HCT116 (cell line): ENCODE measurements at regions not wholly inside any gene's neighbourhood (a gene's known extent, or its start where the extent isn't known, plus 50 kb on each side); places are given as distances from the start of the nearest gene placed in this dataset.

Experiments
- ATAC-seq: fragments of 200-7000 bp; cut with Tn5 transposase; 2 replicates; pipeline ENCODE4 v1.9.1; 2020; ENCODE audit warnings: mild to moderate bottlenecking, moderate library complexity
- BruUV-seq: library from RNA; stranded (reverse); fragments of 400-500 nt; replicated peaks from 2 replicates; lab custom pipeline; 2021; lab: Mats Ljungman, UMichigan
- CTCF ChIA-PET: fragments of 300-600 bp; sonication (Branson Sonifier 250); formaldehyde crosslinking; loops from one replicate; lab custom pipeline; 2021; ENCODE audit warnings: antibody characterized with exemption; lab: Charles Lee
- POLR2A ChIA-PET: fragments of 300-600, 350-600 bp; sonication (Branson Sonifier 250); formaldehyde crosslinking; loops from one replicate; lab custom pipeline; 2021; ENCODE audit warnings: antibody characterized with exemption; lab: Charles Lee
- RAD21 ChIA-PET, 2 experiments: fragments of 300-600 bp; sonication (Branson Sonifier 250); formaldehyde crosslinking; loops; one replicate each; lab custom pipeline; 2023; ENCODE audit warnings: low total read pairs in 2 of 2; ENCODE audit not compliant: uncharacterized antibody in 2 of 2, unreplicated experiment in 2 of 2, low non-redundant PET in 1 of 2; lab: Charles Lee
- DNase-seq: peaks from one replicate; pipeline ENCODE4 v3.0.0-alpha.2; 2010; ENCODE audit warnings: low read depth, low spot score
- H2AFZ ChIP-seq: fragments of 200-600 bp; shearing (Covaris generic), sonication (generic); 2 replicates; pipeline ENCODE4 v1.6.1; 2017; ENCODE audit warnings: low read depth, mixed run types, mixed read lengths, antibody characterized with exemption, low read length; ENCODE audit not compliant: poor library complexity, severe bottlenecking
- H3K27ac ChIP-seq: 2 replicates; pipeline ENCODE4 v1.5.1; 2012; ENCODE audit warnings: low read depth, low read length
- H3K27me3 ChIP-seq: fragments of 200-600 bp; sonication (generic); 2 replicates; pipeline ENCODE4 v1.6.1; 2016; ENCODE audit warnings: mixed run types, low read length, mixed read lengths; ENCODE audit not compliant: insufficient read depth
- H3K36me3 ChIP-seq, 2 experiments: fragments of 200-500 bp in 1 of 2; fragments of 200-600 bp in 1 of 2; sonication (Bioruptor generic) in 1 of 2; sonication (generic) in 1 of 2; 2 replicates each; pipeline versions ENCODE4 v1.5.1 to v1.6.1; 2014 to 2016; ENCODE audit warnings: low read length in 2 of 2, inconsistent platforms in 1 of 2, mixed read lengths in 1 of 2, mixed run types in 1 of 2; ENCODE audit not compliant: insufficient read depth in 2 of 2, control insufficient read depth in 1 of 2
- H3K4me1 ChIP-seq, 2 experiments: fragments of 200-600 bp in 1 of 2; sonication (generic) in 1 of 2; 2 replicates each; pipeline versions ENCODE4 v1.5.1 to v1.6.1; 2012 to 2017; ENCODE audit warnings: low read length in 2 of 2, inconsistent platforms in 1 of 2, mild to moderate bottlenecking in 1 of 2, mixed read lengths in 1 of 2, mixed run types in 1 of 2, moderate library complexity in 1 of 2; ENCODE audit not compliant: insufficient read depth in 2 of 2, control insufficient read depth in 1 of 2
- H3K4me2 ChIP-seq: fragments of 200-600 bp; sonication (generic); 2 replicates; pipeline ENCODE4 v1.6.1; 2017; ENCODE audit warnings: mixed run types, low read length, mixed read lengths
- H3K4me3 ChIP-seq, 2 experiments: fragments of 200-600 bp in 1 of 2; sonication (generic) in 1 of 2; replicated peaks in 1 of 2; 2 replicates each; pipeline ENCODE4 v1.5.1; 2011 to 2016; ENCODE audit warnings: low read length in 2 of 2, control low read depth in 1 of 2, low read depth in 1 of 2, mild to moderate bottlenecking in 1 of 2, mixed read lengths in 1 of 2, mixed run types in 1 of 2
- H3K79me2 ChIP-seq: fragments of 200-600 bp; sonication (generic); 2 replicates; pipeline ENCODE4 v1.6.1; 2017; ENCODE audit warnings: mild to moderate bottlenecking, mixed run types, low read length, moderate library complexity, mixed read lengths; ENCODE audit not compliant: insufficient read depth
- H3K9ac ChIP-seq: fragments of 200-600 bp; sonication (generic); 2 replicates; pipeline ENCODE4 v1.6.1; 2016; ENCODE audit warnings: low read length, mixed read lengths
- H3K9me2 ChIP-seq: fragments of 200-600 bp; sonication (generic), shearing (Covaris generic); 2 replicates; pipeline ENCODE4 v1.6.1; 2017; ENCODE audit warnings: mixed run types, mild to moderate bottlenecking, moderate library complexity; ENCODE audit not compliant: insufficient read depth
- H3K9me3 ChIP-seq, 2 experiments: fragments of 200-500 bp in 1 of 2; fragments of 200-600 bp in 1 of 2; sonication (Bioruptor generic) in 1 of 2; sonication (generic) in 1 of 2; 2 replicates each; pipeline ENCODE4 v1.6.1; 2014 to 2017; ENCODE audit warnings: low read length in 2 of 2, mixed read lengths in 2 of 2, inconsistent platforms in 1 of 2, low read depth in 1 of 2, mild to moderate bottlenecking in 1 of 2, mixed run types in 1 of 2, moderate library complexity in 1 of 2; ENCODE audit not compliant: control insufficient read depth in 1 of 2, insufficient read depth in 1 of 2
- H4K20me1 ChIP-seq: fragments of 200-600 bp; sonication (generic), shearing (Covaris generic); 2 replicates; pipeline ENCODE4 v1.6.1; 2017; ENCODE audit warnings: mixed run types, mild to moderate bottlenecking, moderate library complexity; ENCODE audit not compliant: insufficient read depth
- CBX3 ChIP-seq: IDR thresholded peaks from 2 replicates; pipeline ENCODE4 v1.6.1; 2012; ENCODE audit warnings: low read depth
- CEBPB ChIP-seq: IDR thresholded peaks from 2 replicates; pipeline ENCODE4 v1.6.1; 2012; ENCODE audit warnings: low read depth
- EGR1 ChIP-seq: IDR thresholded peaks from 2 replicates; pipeline ENCODE4 v1.6.1; 2012; ENCODE audit warnings: low read depth
- ELF1 ChIP-seq: IDR thresholded peaks from 2 replicates; pipeline ENCODE4 v1.6.1; 2012; ENCODE audit warnings: low read depth, borderline replicate concordance
- EZH2phosphoT487 ChIP-seq: fragments of 200-600 bp; IDR thresholded peaks from 2 replicates; pipeline ENCODE4 v1.6.1; 2018; ENCODE audit warnings: antibody characterized with exemption, borderline replicate concordance
- POLR2AphosphoS5 ChIP-seq: IDR thresholded peaks from 2 replicates; pipeline ENCODE4 v1.6.1; 2011; ENCODE audit warnings: mild to moderate bottlenecking, low read depth, low read length, moderate library complexity
- RAD21 ChIP-seq: IDR thresholded peaks from 2 replicates; pipeline ENCODE4 v1.6.1; 2012; ENCODE audit warnings: low read depth, mild to moderate bottlenecking
- REST ChIP-seq: IDR thresholded peaks from 2 replicates; pipeline ENCODE4 v1.6.1; 2012; ENCODE audit warnings: low read depth
- SP1 ChIP-seq: IDR thresholded peaks from 2 replicates; pipeline ENCODE4 v1.6.1; 2012; ENCODE audit warnings: low read depth
- SRF ChIP-seq: IDR thresholded peaks from 2 replicates; pipeline ENCODE4 v1.6.1; 2012; ENCODE audit warnings: low read depth
- YY1 ChIP-seq: IDR thresholded peaks from 2 replicates; pipeline ENCODE4 v1.6.1; 2011; ENCODE audit warnings: low read length, low read depth, moderate library complexity, mild to moderate bottlenecking; ENCODE audit not compliant: insufficient replicate concordance; ENCODE audit errors: extremely low read depth
- ZNF274 ChIP-seq: fragments of 200-500 bp; sonication (Bioruptor generic); IDR thresholded peaks from 2 replicates; pipeline ENCODE4 v1.6.1; 2014; ENCODE audit warnings: mild to moderate bottlenecking, low read depth, low read length, inconsistent platforms
- intact Hi-C: fragments of 100-400 bp; cut with micrococcal nuclease; formaldehyde crosslinking; loops from 2 replicates; pipeline ENCODE4 v1.10.0; 2022
- TF ChIP-seq, protein P1 (sequence below): IDR thresholded peaks from 2 replicates; pipeline ENCODE4 v1.6.1; 2012
- TF ChIP-seq, protein P2 (sequence below): IDR thresholded peaks from 2 replicates; pipeline ENCODE4 v1.6.1; 2012

DNA sequence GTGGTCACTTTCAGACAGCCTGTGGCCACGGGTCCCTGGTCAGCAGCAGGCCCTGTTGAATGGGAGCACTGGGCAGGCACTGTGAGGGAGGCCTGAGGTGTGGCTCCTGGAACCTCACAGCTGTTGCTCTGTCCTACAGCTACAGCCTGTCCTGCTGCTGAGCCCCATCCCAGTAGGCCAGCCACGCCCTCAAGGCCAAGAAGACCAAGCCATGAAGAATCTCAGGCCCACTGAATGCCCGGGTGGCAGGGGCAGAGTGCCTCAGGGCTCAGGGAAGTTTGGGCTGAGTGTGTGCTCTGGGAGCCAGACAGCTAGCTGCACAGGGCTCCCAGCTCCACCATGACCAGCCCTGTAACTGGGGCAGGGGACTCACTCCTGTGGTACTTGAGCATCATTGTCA, 363.5 kb upstream of the NUPR2 start:
- Histone ChIP-seq H2AFZ (no peak overlapping the region), H3K9me3 (peaks cover 0 to 10% of the 10 kb centered on the region in 2 experiments; a peak in 2 of 4 replicates), H3K9me2 (no peaks in the 10 kb centered on the region), H3K4me1 (no peaks in the 10 kb centered on the region), H3K79me2 (no peaks in the 10 kb centered on the region), H3K27me3 (no peaks in the 10 kb centered on the region), H3K27ac (no peak overlapping the region), H3K4me3 (no peak overlapping the region), H3K36me3 (no peaks in the 10 kb centered on the region)
- DNase-seq (no peak), ATAC-seq (no peak)
- POLR2A ChIA-PET: no interaction called here
- CTCF ChIA-PET: no interaction called here
- TF ChIP-seq CEBPB (no peak), REST (no peak)
- TF ChIP-seq, protein P1, sequence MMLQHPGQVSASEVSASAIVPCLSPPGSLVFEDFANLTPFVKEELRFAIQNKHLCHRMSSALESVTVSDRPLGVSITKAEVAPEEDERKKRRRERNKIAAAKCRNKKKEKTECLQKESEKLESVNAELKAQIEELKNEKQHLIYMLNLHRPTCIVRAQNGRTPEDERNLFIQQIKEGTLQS: no peak
- TF ChIP-seq, all 23 proteins: peak for 0
- H4K20me1 ChIP-seq: no peaks in the 10 kb centered on the region
- H3K4me2 ChIP-seq: no peak overlapping the region
- intact Hi-C loops: no loop called here
- no peak overlapping the region for H3K9ac ChIP-seq
- RAD21 ChIA-PET: no interaction called here
- no TSS peak for BruUV-seq

GRCh38 chr7:56479136-56479535, 362.9 kb upstream of the NUPR2 start:
- BruUV-seq: no TSS peak
- TF ChIP-seq SP1 (no peak), CBX3 (no peak), ELF1 (no peak), SRF (no peak), ZNF274 (no peak), CEBPB (no peak), EZH2phosphoT487 (no peak), REST (no peak), EGR1 (no peak), RAD21 (no peak), YY1 (no peak), POLR2AphosphoS5 (no peak)
- TF ChIP-seq, protein P2, sequence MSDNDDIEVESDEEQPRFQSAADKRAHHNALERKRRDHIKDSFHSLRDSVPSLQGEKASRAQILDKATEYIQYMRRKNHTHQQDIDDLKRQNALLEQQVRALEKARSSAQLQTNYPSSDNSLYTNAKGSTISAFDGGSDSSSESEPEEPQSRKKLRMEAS: no peak

More at GRCh38 chr7:56479136-56479535, 362.9 kb upstream of the NUPR2 start:
- DNase-seq: no peak
- H3K4me1 ChIP-seq: no peaks in the 10 kb centered on the region
- H3K9me2 ChIP-seq: no peaks in the 10 kb centered on the region
- CTCF ChIA-PET: no interaction called here
- no peak overlapping the region for H3K4me2 ChIP-seq
- no peaks in the 10 kb centered on the region for H3K79me2 ChIP-seq
- RAD21 ChIA-PET: no interaction called here
- H3K4me3 ChIP-seq: no peak overlapping the region
- H3K27me3 ChIP-seq: no peaks in the 10 kb centered on the region
- ATAC-seq: no peak
- no peaks in the 10 kb centered on the region for H4K20me1 ChIP-seq
- intact Hi-C loops: no loop called here
- POLR2A ChIA-PET: no interaction called here
- H2AFZ ChIP-seq: no peak overlapping the region
- no peak overlapping the region for H3K9ac ChIP-seq
- H3K36me3 ChIP-seq: no peaks in the 10 kb centered on the region
- peaks cover 0 to 10% of the 10 kb centered on the region in 2 experiments; a peak in 2 of 4 replicates for H3K9me3 ChIP-seq
- no peak overlapping the region for H3K27ac ChIP-seq
